OCI-LY7 (cell line): ENCODE measurements at regions not wholly inside any gene's neighbourhood (a gene's known extent, or its start where the extent isn't known, plus 50 kb on each side); places are given as distances from the start of the nearest gene placed in this dataset.

ENCODE experiments used
- EZH2phosphoT487 ChIP-seq: fragments of 200-600 bp; sonication (generic); IDR thresholded peaks from 2 replicates; pipeline ENCODE4 v1.6.1; 2018; ENCODE audit warnings: low read depth, borderline replicate concordance, mild to moderate bottlenecking, mixed run types, antibody characterized with exemption, low read length, moderate library complexity, mixed read lengths
- TF ChIP-seq, protein P1 (sequence below): fragments of 200-600 bp; sonication (generic); conservative IDR thresholded peaks from 2 replicates; pipeline ENCODE4 v1.5.1; 2014; ENCODE audit warnings: mild to moderate bottlenecking, antibody characterized with exemption, low read length, moderate library complexity, mixed read lengths

GRCh38 chr13:70964874-70965273 lies 856.6 kb upstream of the KLHL1 start:
- TF ChIP-seq, protein P1, sequence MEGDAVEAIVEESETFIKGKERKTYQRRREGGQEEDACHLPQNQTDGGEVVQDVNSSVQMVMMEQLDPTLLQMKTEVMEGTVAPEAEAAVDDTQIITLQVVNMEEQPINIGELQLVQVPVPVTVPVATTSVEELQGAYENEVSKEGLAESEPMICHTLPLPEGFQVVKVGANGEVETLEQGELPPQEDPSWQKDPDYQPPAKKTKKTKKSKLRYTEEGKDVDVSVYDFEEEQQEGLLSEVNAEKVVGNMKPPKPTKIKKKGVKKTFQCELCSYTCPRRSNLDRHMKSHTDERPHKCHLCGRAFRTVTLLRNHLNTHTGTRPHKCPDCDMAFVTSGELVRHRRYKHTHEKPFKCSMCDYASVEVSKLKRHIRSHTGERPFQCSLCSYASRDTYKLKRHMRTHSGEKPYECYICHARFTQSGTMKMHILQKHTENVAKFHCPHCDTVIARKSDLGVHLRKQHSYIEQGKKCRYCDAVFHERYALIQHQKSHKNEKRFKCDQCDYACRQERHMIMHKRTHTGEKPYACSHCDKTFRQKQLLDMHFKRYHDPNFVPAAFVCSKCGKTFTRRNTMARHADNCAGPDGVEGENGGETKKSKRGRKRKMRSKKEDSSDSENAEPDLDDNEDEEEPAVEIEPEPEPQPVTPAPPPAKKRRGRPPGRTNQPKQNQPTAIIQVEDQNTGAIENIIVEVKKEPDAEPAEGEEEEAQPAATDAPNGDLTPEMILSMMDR: no peak
- no peak for TF ChIP-seq EZH2phosphoT487
